ENCODE measurements at regions not wholly inside any gene's neighbourhood (a gene's known extent, or its start where the extent isn't known, plus 50 kb on each side); places are given as distances from the start of the nearest gene placed in this dataset.
"Not testable (repeated sequence)": the region's sequence is repeated elsewhere in the genome, so short reads cannot be mapped to it uniquely, and the experiment has no call there.

- DNase-seq (ENCODE audit: low read depth) = no peak
Observed at GRCh38 chr12:73186272-73186671, 914.1 kb downstream of the TRHDE start.

- DNase-seq (ENCODE audit: low read depth) = no peak
Observed at GRCh38 chr12:73187765-73188164, 915.6 kb downstream of the TRHDE start.

- DNase-seq (ENCODE audit: low read depth) = no peak
Observed at GRCh38 chr12:73210548-73211204, 938.5 kb downstream of the TRHDE start.

GRCh38 chr12:73220951-73221350, 948.8 kb downstream of the TRHDE start:
- no peak for DNase-seq (ENCODE audit: low read depth)

- no peak for DNase-seq (ENCODE audit: low read depth)
Observed at GRCh38 chr12:73221398-73221797, 949.2 kb downstream of the TRHDE start.

GRCh38 chr12:73221836-73222235, 949.7 kb downstream of the TRHDE start:
- DNase-seq (ENCODE audit: low read depth) = no peak

- no peak for DNase-seq (ENCODE audit: low read depth)
Observed at GRCh38 chr12:73225371-73225937, 953.3 kb downstream of the TRHDE start.

- no peak for DNase-seq (ENCODE audit: low read depth)
Observed at GRCh38 chr12:73225941-73226340, 953.8 kb downstream of the TRHDE start.

GRCh38 chr12:73226593-73226992, 954.4 kb downstream of the TRHDE start:
- no peak for DNase-seq (ENCODE audit: low read depth)

- DNase-seq (ENCODE audit: low read depth) = not testable (repeated sequence)
Observed at GRCh38 chr12:73228828-73229227, 956.7 kb downstream of the TRHDE start.

- DNase-seq (ENCODE audit: low read depth) = no peak
Observed at GRCh38 chr12:73235387-73235786, 963.2 kb downstream of the TRHDE start.

GRCh38 chr12:73240110-73240509, 967.9 kb downstream of the TRHDE start:
- DNase-seq (ENCODE audit: low read depth) = no peak

GRCh38 chr12:73262788-73263381, 990.7 kb downstream of the TRHDE start:
- DNase-seq (ENCODE audit: low read depth) = no peak

- DNase-seq (ENCODE audit: low read depth) = no peak
Observed at GRCh38 chr12:73266206-73266605, 994.0 kb downstream of the TRHDE start.

- no peak for DNase-seq (ENCODE audit: low read depth)
Observed at GRCh38 chr12:73274976-73275375, 1002.8 kb downstream of the TRHDE start.

- no peak for DNase-seq (ENCODE audit: low read depth)
Observed at GRCh38 chr12:73277971-73278370, 1005.8 kb downstream of the TRHDE start.

- no peak for DNase-seq (ENCODE audit: low read depth)
Observed at GRCh38 chr12:73301530-73301929, 1029.4 kb downstream of the TRHDE start.

GRCh38 chr12:73307260-73307659, 1035.1 kb downstream of the TRHDE start:
- DNase-seq (ENCODE audit: low read depth) = no peak

GRCh38 chr12:73308079-73308478, 1035.9 kb downstream of the TRHDE start:
- DNase-seq (ENCODE audit: low read depth) = peak; percentile 1

GRCh38 chr12:73308747-73309146, 1036.6 kb downstream of the TRHDE start:
- no peak for DNase-seq (ENCODE audit: low read depth)

- DNase-seq (ENCODE audit: low read depth) = no peak
Observed at GRCh38 chr12:73321319-73321718, 1049.1 kb downstream of the TRHDE start.

GRCh38 chr12:73321776-73322175, 1049.6 kb downstream of the TRHDE start:
- no peak for DNase-seq (ENCODE audit: low read depth)
